Lower leg skin (tissue), 4 donors: ENCODE measurements at regions not wholly inside any gene's neighbourhood (a gene's known extent, or its start where the extent isn't known, plus 50 kb on each side); places are given as distances from the start of the nearest gene placed in this dataset.
"Not testable (repeated sequence)": the region's sequence is repeated elsewhere in the genome, so short reads cannot be mapped to it uniquely, and the experiment has no call there.

Experiments used
- DNase-seq, 2 donors: peaks; one replicate each; pipeline ENCODE4 v3.0.0-alpha.2; 2019; ENCODE audit warnings: low spot score in 2 of 2
- H3K4me3 ChIP-seq: fragments of 200-600 bp; sonication (generic); 2 replicates; pipeline ENCODE4 v1.5.1; 2017; ENCODE audit warnings: mild to moderate bottlenecking, low read depth; ENCODE audit not compliant: poor library complexity, severe bottlenecking
- POLR2A ChIP-seq, 2 donors: fragments of 450-650 bp; IDR thresholded peaks; one replicate each; pipeline ENCODE4 v1.6.1; 2016 to 2017; ENCODE audit warnings: antibody characterized with exemption in 2 of 2, mild to moderate bottlenecking in 1 of 2, moderate library complexity in 1 of 2
- WGBS, 2 donors: methylation state at CpG; one replicate each; pipeline ENCODE4 v1.1.5; 2018; 5-methylcytosine and 5-hydroxymethylcytosine counted together
- intact Hi-C: fragments of 100-400 bp; cut with DNase I; formaldehyde crosslinking; loops from one replicate; pipeline ENCODE4 v1.15.0; 2023; ENCODE audit warnings: low total_unique reads
- TF ChIP-seq, protein P1 (sequence below), 3 donors: fragments of 450-650 bp; IDR thresholded peaks; one replicate each; pipeline ENCODE4 v1.5.1; 2016; ENCODE audit warnings: antibody characterized with exemption in 3 of 3, mild to moderate bottlenecking in 3 of 3, moderate library complexity in 2 of 3

DNA sequence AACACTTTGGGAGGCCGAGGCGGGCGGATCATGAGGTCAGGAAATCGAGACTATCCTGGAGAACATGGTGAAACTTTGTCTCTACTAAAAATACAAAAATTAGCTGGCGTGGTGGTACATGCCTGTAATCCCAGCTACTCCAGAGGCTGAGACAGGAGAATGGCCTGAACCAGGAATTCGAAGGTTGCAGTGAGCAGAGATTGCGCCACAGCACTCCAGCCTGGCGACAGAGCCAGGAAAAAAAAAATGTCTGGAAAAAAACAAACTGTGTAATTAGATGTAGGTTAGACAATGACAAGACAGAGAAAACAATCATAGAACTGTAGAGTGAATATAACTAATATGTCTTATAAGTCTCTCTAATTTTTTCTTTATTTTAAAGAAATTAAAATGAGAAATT is 1002.5 kb upstream of the LCORL start:
- TF ChIP-seq, protein P1, sequence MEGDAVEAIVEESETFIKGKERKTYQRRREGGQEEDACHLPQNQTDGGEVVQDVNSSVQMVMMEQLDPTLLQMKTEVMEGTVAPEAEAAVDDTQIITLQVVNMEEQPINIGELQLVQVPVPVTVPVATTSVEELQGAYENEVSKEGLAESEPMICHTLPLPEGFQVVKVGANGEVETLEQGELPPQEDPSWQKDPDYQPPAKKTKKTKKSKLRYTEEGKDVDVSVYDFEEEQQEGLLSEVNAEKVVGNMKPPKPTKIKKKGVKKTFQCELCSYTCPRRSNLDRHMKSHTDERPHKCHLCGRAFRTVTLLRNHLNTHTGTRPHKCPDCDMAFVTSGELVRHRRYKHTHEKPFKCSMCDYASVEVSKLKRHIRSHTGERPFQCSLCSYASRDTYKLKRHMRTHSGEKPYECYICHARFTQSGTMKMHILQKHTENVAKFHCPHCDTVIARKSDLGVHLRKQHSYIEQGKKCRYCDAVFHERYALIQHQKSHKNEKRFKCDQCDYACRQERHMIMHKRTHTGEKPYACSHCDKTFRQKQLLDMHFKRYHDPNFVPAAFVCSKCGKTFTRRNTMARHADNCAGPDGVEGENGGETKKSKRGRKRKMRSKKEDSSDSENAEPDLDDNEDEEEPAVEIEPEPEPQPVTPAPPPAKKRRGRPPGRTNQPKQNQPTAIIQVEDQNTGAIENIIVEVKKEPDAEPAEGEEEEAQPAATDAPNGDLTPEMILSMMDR (IDR thresholded peaks at IDR 0.05) = no peak
- TF ChIP-seq POLR2A (IDR thresholded peaks at IDR 0.05) = no peak
- no peak for DNase-seq
- H3K4me3 ChIP-seq = no peak overlapping the region
- WGBS, 2 donors = 75 to 94% methylated on average over 8 of the region's 8 CpGs
- intact Hi-C loops = no loop called here

DNA sequence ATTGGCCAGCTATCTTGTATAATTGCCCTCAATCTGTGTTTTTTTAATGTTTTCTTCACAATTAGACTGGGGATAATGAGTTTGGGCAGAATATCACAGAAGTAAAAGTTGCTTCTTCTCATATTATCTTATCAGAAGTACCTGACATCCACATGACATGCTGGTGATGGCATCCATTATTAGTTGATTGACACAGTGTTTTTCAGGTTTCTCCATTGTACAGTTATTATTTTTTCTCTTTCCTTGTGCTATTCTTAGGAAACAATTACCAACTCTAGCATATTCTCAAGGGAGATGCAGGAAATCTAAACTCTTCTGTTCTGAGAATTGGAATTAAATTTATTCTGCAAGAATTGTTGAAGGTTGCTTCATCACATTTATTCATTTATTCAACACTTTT is 1000.1 kb upstream of the LCORL start:
- TF ChIP-seq, protein P1 (IDR thresholded peaks at IDR 0.05) = no peak
- TF ChIP-seq POLR2A (IDR thresholded peaks at IDR 0.05) = no peak
- no peak for DNase-seq
- intact Hi-C loops = no loop called here
- H3K4me3 ChIP-seq = no peak overlapping the region

DNA sequence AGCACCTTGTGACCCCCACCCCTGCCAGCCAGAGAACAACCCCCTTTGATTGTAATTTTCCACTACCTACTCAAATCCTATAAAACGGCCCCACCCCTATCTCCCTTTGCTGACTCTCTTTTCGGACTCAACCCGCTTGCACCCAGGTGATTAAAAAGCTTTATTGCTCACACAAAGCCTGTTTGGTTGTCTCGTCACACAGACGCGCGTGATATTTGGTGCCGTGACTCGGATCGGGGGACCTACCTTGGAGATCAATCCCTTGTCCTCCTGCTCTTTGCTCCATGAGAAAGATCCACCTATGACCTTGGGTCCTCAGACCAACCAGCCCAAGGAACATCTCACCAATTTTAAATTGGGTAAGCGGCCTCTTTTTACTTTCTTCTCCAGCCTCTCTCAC is 995.0 kb upstream of the LCORL start:
- intact Hi-C loops, H3K4me3 ChIP-seq, DNase-seq: not testable (repeated sequence)
- whole genome bisulfite sequencing, 2 donors = 94 to 96% methylated on average over 11 of the region's 11 CpGs

DNA sequence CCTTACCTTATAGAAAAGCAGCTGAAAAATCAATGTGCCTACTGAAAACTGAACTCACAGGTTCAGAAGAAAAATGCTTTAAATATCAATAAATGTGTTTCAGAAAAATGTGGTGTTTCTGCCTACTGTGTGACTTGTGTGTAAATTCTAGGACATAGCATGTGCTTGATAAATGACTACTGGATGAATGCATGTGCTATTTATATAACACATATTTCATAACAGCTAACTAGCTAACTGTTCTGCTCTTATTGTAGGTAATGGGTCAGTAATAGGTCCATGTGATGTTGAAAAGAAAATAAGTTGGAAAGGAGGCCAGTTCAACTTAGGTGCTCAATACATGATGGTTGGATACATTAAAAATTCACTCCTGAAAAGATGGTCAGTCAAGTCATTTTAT is 993.0 kb upstream of the LCORL start:
- DNase-seq = no peak
- intact Hi-C loops = no loop called here
- H3K4me3 ChIP-seq = no peak overlapping the region
- TF ChIP-seq POLR2A (IDR thresholded peaks at IDR 0.05) = no peak
- TF ChIP-seq, protein P1 (IDR thresholded peaks at IDR 0.05) = no peak

DNA sequence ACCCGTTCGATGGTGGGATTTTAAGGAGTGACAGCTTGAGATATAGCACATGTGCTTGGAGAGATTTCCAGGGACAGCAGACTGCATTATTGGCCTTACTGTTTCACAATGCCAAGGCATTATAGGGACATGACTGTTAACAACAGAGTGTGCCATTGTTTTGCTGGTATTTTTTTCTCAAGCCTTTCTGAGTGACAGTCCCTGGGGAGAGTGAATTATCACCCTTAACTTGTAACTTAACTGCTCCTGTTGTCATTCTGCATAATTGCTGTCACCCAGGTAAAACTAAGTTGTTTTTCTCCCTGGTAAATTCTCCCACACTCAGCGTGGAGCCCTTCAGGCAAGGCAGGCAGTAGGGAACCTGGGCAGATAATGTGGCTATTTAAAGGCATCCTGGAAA is 989.2 kb upstream of the LCORL start:
- TF ChIP-seq, protein P1 (IDR thresholded peaks at IDR 0.05) = no peak
- no peak for TF ChIP-seq POLR2A (IDR thresholded peaks at IDR 0.05)
- intact Hi-C loops = no loop called here
- no peak for DNase-seq
- no peak overlapping the region for H3K4me3 ChIP-seq
- WGBS, 2 donors = 56 to 58% methylated on average over 3 of the region's 3 CpGs

DNA sequence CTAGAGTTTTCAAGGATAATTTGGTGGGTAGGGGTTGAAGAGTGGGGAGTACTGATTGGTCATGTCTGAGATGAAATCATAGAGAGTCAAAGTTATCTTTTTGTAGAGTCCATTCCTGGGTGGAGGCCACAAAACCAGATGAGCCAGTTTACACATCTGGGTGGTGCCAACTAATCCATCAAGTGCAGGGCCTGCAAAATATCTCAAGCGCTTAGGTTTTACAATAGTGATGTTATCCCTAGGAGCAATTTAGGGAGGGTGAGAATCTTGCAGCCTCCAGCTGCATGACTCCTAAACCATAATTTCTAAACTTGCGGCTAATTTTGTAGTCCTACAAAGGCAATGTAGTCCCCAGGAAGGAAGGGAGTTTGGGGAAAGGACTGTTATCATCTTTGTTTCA is 988.3 kb upstream of the LCORL start:
- intact Hi-C loops = no loop called here

More for the DNA sequence above, 988.3 kb upstream of the LCORL start:
- DNase-seq = no peak
- 48 to 53% methylated on average over 2 of the region's 2 CpGs for WGBS, 2 donors
- no peak overlapping the region for H3K4me3 ChIP-seq
- TF ChIP-seq, protein P1 (IDR thresholded peaks at IDR 0.05) = no peak
- TF ChIP-seq POLR2A (IDR thresholded peaks at IDR 0.05) = no peak
